SU-DHL-6 (cell line): ENCODE measurements at regions not wholly inside any gene's neighbourhood (a gene's known extent, or its start where the extent isn't known, plus 50 kb on each side); places are given as distances from the start of the nearest gene placed in this dataset.

ENCODE experiments used
- CTCF ChIP-seq: fragments of 200-600 bp; sonication (generic); IDR thresholded peaks from one replicate; pipeline ENCODE4 v1.5.1; 2017; ENCODE audit warnings: antibody characterized with exemption, mild to moderate bottlenecking, low read length, moderate library complexity; ENCODE audit not compliant: insufficient read depth, poor library complexity, severe bottlenecking
- EZH2phosphoT487 ChIP-seq: fragments of 200-600 bp; sonication (generic), shearing (Covaris generic); conservative IDR thresholded peaks from 2 replicates; pipeline ENCODE4 v1.6.1; 2018; ENCODE audit warnings: mild to moderate bottlenecking, antibody characterized with exemption, low read length, moderate library complexity, mixed read lengths

- no peak for TF ChIP-seq CTCF
- TF ChIP-seq EZH2phosphoT487: no peak
Observed at GRCh38 chr2:48018480-48018879, 112.2 kb upstream of the FBXO11 start.
